Activated gamma-delta T cell treated with anti-CD3 and anti-CD28 coated beads, Interleukin-2, amount 50 U/mL, for 16 hours (primary cell): ENCODE measurements at regions not wholly inside any gene's neighbourhood (a gene's known extent, or its start where the extent isn't known, plus 50 kb on each side); places are given as distances from the start of the nearest gene placed in this dataset.

Source experiments
- DNase-seq: peaks from one replicate; pipeline ENCODE4 v3.0.0-alpha.2; 2020; ENCODE audit warnings: low read depth

DNA sequence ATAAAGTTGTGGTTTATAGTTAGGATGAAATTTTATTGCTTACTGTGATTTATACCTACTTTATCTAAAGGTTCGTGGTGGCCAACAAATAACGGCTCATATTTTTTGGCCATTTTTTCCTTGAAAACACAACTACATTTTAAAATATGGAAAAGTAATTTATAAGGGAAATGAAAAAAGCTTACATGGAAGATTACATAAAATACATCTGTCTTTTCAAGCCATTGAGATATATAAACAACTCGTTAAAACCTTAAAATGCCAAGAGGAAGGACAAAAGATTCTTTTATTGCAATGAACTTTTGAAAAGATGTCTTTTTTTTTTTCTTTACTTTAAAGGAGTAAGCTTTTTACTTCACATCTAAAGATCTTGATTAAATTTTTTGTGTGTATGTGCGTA, 55.4 kb upstream of the EYA4 start:
- DNase-seq: no peak

DNA sequence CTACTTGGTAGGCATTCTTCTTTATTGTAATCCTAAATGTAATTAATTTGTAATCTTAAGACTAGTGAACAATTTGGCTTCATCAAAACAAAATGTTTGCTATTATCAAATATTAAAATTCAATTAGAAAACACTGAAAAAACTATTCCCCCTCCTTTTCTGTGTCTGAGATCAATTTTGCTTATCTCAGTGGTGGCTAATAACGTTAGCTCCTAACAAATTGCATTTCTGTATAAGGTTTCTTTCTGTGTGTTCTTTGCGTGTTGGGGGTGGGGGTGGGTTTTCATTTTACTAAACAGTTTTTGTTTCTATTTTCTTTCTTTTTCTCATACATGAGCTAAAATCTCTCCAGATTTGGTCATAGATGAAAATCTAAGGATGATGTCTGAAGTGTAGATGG, 54.0 kb upstream of the EYA4 start:
- no peak for DNase-seq

DNA sequence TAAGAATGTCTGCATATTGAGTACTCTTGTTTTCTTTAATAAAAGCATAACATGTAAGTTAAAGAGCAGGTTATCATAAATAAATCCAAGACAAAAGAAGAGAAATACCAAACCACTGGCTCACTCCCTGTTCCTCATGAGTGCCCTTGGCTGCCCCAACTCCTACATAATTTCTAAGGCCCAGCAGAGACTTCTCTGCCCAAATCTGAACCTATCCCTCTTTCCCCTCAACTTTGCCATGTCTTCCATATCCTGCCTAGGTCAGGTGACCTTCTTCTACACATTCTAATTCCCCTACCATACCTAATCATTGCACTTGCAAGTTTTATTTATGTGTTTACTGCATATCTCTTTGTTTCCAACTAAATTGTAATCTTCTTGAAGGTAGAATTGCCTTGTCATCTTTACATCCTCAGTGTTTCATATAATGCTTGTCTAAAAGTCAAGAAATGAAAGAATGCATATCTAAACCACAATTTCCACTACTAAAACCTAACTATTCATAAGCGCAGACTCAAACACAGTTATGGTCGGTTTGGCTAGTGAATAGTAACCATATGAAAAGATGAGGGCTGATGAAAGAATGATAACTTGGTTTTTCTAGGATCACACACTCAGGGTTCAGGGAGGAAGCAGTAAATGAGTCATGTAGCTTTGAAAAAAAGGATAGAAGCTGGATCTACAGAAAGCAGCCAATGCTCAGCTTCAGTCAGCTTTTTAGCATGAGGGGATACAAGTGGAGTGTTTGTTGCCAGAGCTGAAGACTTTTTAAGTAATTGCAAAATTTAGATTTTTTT, 53.3 kb upstream of the EYA4 start:
- DNase-seq: no peak

DNA sequence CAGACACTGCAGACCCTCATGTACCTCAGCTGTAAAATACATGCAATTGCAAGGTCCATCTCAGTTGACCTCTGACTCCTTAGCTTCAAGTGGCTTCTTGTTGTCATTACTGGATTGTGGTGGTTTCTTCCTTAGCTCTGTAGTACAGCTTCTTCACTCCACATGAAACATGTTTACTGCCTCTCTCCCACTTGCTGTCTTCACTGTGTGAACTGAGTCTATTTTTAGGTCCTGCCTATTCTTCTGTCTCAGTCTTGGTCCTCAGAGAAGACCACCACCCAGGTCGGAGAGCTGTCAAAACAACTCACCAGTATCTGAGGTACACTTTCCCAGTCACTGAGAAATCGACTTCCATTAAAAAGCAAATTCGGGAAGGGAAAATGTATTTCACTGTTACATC, 50.2 kb upstream of the EYA4 start:
- DNase-seq: no peak

DNA sequence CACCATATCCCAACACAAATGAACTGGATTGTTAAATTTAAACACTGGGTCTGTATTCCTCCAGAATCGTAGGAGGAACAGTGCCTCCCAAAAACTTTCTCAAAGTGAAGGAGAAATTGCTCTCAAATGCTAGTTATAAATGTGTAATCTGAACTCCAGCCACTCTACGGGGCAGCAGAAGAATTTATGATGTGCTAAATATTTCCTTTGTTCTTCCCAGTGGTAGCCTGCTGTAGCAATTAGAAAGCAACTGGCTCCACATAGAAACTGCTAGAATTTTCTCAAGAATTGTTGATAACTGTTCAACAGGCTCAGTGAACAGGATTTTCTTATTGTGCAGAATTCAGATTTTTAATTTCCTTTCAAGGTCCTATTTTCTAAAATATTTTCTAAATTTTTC, 49.8 kb upstream of the EYA4 start:
- no peak for DNase-seq
